ENCODE measurements at regions not wholly inside any gene's neighbourhood (a gene's known extent, or its start where the extent isn't known, plus 50 kb on each side); places are given as distances from the start of the nearest gene placed in this dataset.
"Not testable (repeated sequence)": the region's sequence is repeated elsewhere in the genome, so short reads cannot be mapped to it uniquely, and the experiment has no call there.

DNA sequence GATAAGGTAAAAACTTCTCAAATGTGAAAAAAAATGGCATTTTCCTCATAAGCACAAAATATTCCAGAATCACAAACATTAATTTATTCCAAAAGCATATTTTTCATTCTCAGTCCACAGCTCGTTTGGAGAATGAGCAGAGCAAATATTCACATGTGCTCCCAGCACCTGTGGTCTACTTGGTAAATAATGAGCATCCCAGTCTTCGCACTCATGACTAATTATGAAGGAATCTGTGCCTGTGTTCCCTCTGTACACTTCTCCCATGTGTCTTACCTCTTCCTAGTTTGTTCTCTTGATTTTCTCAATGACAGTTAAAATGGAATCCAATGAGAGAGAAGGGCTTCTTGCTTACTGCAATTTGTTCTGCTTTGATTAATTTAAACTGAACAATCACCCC is 671.0 kb upstream of the SOX11 start:
- Histone ChIP-seq H3K4me1 (ENCODE audit: control insufficient read depth, low read length) (no peaks in the 10 kb centered on the region), H4K20me1 (ENCODE audit: control insufficient read depth, insufficient read depth, low read depth, low read length) (no peaks in the 10 kb centered on the region), H3K9me2 (replicated peaks; ENCODE audit: control insufficient read depth, low read length) (no peaks in the 10 kb centered on the region), H3K9me3 (ENCODE audit: control insufficient read depth, insufficient read depth, low read length) (peaks cover 17% of the 10 kb centered on the region; the same call in 1 of the 2 replicates), H3K79me2 (ENCODE audit: control insufficient read depth, low read length) (no peaks in the 10 kb centered on the region), H3K27ac (ENCODE audit: low read depth, low read length) (no peak overlapping the region), H3K27me3 (ENCODE audit: control insufficient read depth, low read length) (no peaks in the 10 kb centered on the region), H3F3A (ENCODE audit: control insufficient read depth, insufficient read depth) (peaks cover 8% of the 10 kb centered on the region), H3K4me3 (ENCODE audit: low read length) (no peak overlapping the region), H3K36me3 (ENCODE audit: control insufficient read depth, low read length) (no peaks in the 10 kb centered on the region), H3K4me2 (ENCODE audit: low read length) (no peak overlapping the region)
- TF ChIP-seq CTCF (IDR thresholded peaks at IDR 0.05; ENCODE audit: low read depth, low read length, poor library complexity, severe bottlenecking) (no peak), EZH2phosphoT487 (IDR thresholded peaks at IDR 0.05; ENCODE audit: borderline replicate concordance, low read length) (no peak)

GRCh38 chr2:5022061-5022460 is 670.1 kb upstream of the SOX11 start:
- Histone ChIP-seq H3K27ac (ENCODE audit: low read depth, low read length) (no peak overlapping the region), H4K20me1 (ENCODE audit: control insufficient read depth, insufficient read depth, low read depth, low read length) (no peaks in the 10 kb centered on the region), H3K36me3 (ENCODE audit: control insufficient read depth, low read length) (no peaks in the 10 kb centered on the region), H3K4me2 (ENCODE audit: low read length) (no peak overlapping the region), H3K27me3 (ENCODE audit: control insufficient read depth, low read length) (no peaks in the 10 kb centered on the region), H3K9me2 (replicated peaks; ENCODE audit: control insufficient read depth, low read length) (no peaks in the 10 kb centered on the region), H3K9me3 (ENCODE audit: control insufficient read depth, insufficient read depth, low read length) (peaks cover 17% of the 10 kb centered on the region; the same call in 1 of the 2 replicates), H3F3A (ENCODE audit: control insufficient read depth, insufficient read depth) (peaks cover 8% of the 10 kb centered on the region), H3K4me1 (ENCODE audit: control insufficient read depth, low read length) (no peaks in the 10 kb centered on the region), H3K4me3 (ENCODE audit: low read length) (no peak overlapping the region), H3K79me2 (ENCODE audit: control insufficient read depth, low read length) (no peaks in the 10 kb centered on the region)
- TF ChIP-seq EZH2phosphoT487 (IDR thresholded peaks at IDR 0.05; ENCODE audit: borderline replicate concordance, low read length) (no peak), CTCF (IDR thresholded peaks at IDR 0.05; ENCODE audit: low read depth, low read length, poor library complexity, severe bottlenecking) (no peak)

- H4K20me1 ChIP-seq (ENCODE audit: control insufficient read depth, insufficient read depth, low read depth, low read length); H3F3A ChIP-seq (ENCODE audit: control insufficient read depth, insufficient read depth); H3K4me1 ChIP-seq (ENCODE audit: control insufficient read depth, low read length); H3K27ac ChIP-seq (ENCODE audit: low read depth, low read length); H3K79me2 ChIP-seq (ENCODE audit: control insufficient read depth, low read length); H3K27me3 ChIP-seq (ENCODE audit: control insufficient read depth, low read length); H3K4me2 ChIP-seq (ENCODE audit: low read length); H3K36me3 ChIP-seq (ENCODE audit: control insufficient read depth, low read length); H3K9me2 ChIP-seq (replicated peaks; ENCODE audit: control insufficient read depth, low read length); H3K4me3 ChIP-seq (ENCODE audit: low read length): not testable (repeated sequence)
- peaks cover 17% of the 10 kb centered on the region; the same call in 1 of the 2 replicates for H3K9me3 ChIP-seq (ENCODE audit: control insufficient read depth, insufficient read depth, low read length)
These were observed 669.2 kb upstream of the SOX11 start for GRCh38 chr2:5022708-5023635.

- Histone ChIP-seq H3K4me2 (ENCODE audit: low read length) (no peak overlapping the region), H3K79me2 (ENCODE audit: control insufficient read depth, low read length) (no peaks in the 10 kb centered on the region), H3F3A (ENCODE audit: control insufficient read depth, insufficient read depth) (peaks cover 8% of the 10 kb centered on the region), H3K27me3 (ENCODE audit: control insufficient read depth, low read length) (no peaks in the 10 kb centered on the region), H4K20me1 (ENCODE audit: control insufficient read depth, insufficient read depth, low read depth, low read length) (no peaks in the 10 kb centered on the region), H3K4me1 (ENCODE audit: control insufficient read depth, low read length) (no peaks in the 10 kb centered on the region), H3K27ac (ENCODE audit: low read depth, low read length) (no peak overlapping the region), H3K4me3 (ENCODE audit: low read length) (no peak overlapping the region), H3K9me2 (replicated peaks; ENCODE audit: control insufficient read depth, low read length) (no peaks in the 10 kb centered on the region), H3K36me3 (ENCODE audit: control insufficient read depth, low read length) (no peaks in the 10 kb centered on the region), H3K9me3 (ENCODE audit: control insufficient read depth, insufficient read depth, low read length) (peaks cover 17% of the 10 kb centered on the region; the same call in 1 of the 2 replicates)
- no peak for TF ChIP-seq CTCF (IDR thresholded peaks at IDR 0.05; ENCODE audit: low read depth, low read length, poor library complexity, severe bottlenecking)
These were observed 665.5 kb upstream of the SOX11 start for GRCh38 chr2:5026571-5027234.
